HEK293T (cell line): ENCODE measurements at regions not wholly inside any gene's neighbourhood (a gene's known extent, or its start where the extent isn't known, plus 50 kb on each side); places are given as distances from the start of the nearest gene placed in this dataset.

ENCODE experiments used
- FOXK2 ChIP-seq: fragments of 450-650 bp; IDR thresholded peaks from 2 replicates; pipeline ENCODE4 v1.6.1; 2016; ENCODE audit warnings: mild to moderate bottlenecking
- FOXM1 ChIP-seq: fragments of 450-650 bp; IDR thresholded peaks from 2 replicates; pipeline ENCODE4 v1.6.1; 2017; ENCODE audit warnings: mild to moderate bottlenecking, borderline replicate concordance
- TARDBP ChIP-seq: fragments of 450-650 bp; IDR thresholded peaks from 2 replicates; pipeline ENCODE4 v1.6.1; 2016

GRCh38 chr12:59119676-59120075 is 199.4 kb upstream of the LRIG3 start:
- TF ChIP-seq FOXK2 (no peak), TARDBP (no peak), FOXM1 (no peak)
